NCI-H748 treated with DMSO at 0.1 percent for 48 hours (cell line): ENCODE measurements at regions not wholly inside any gene's neighbourhood (a gene's known extent, or its start where the extent isn't known, plus 50 kb on each side); places are given as distances from the start of the nearest gene placed in this dataset.

ENCODE experiments used
- DNase-seq: peaks from one replicate; lab custom pipeline; 2025; lab: John Stamatoyannopoulos, UW

GRCh38 chr3:55413236-55413635 is 73.9 kb downstream of the WNT5A start:
- no peak for DNase-seq

DNA sequence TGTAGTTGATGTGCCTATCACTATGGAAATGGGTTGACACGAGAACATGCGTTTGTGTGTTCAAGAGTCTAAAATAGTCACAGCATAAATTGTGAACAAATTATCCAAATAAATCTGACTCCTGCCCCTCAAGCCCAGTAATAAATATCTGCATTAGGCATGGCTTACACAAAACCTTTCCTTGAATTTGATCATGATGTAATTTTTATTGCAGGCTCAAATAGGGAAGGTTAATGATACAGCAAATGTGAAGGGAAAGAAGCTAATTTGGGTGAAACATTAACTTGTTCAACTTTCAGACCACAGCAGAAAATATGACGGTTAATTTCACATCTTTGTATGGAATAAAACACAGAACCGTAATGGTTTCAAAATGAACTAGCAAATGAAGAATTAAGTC is 74.6 kb downstream of the WNT5A start:
- DNase-seq: no peak

DNA sequence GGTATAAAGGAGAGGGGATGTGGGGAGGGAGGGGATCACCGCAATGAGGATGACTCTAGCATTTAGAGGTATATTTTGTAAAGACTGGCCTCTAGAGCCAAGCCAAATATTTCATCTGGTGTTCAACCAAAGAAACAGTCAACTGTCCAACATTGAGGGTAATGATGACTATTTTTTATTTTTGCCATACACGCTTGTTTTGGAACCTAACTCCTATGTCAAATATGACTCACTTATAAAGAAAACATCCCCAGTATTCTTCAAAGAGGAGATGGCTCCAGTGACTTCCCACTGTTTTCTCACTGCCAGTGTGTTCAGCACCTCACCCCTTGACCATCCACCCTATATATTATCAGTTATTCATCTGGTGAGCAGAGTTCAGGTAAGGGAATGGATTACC is 77.3 kb downstream of the WNT5A start:
- DNase-seq: no peak

GRCh38 chr3:55408193-55408826 is 78.8 kb downstream of the WNT5A start:
- no peak for DNase-seq

DNA sequence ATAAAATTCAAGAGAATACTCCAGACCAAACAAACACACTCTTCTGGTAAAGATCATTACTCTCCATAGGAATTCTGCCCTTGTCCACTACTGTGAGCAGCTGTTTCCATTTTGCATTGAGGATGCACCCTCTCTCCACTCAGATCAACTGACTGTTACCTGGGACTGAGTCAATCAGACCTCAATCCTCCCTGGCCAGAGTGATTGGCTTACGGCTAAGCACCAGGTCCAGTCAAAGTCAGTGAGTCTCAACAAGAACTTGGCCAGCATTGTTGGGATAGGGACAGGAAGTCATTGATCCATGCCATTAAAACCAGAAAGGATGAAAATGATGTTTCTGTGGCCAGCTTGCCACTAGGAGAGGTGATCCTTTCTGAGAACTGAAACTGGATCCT is 79.7 kb downstream of the WNT5A start:
- DNase-seq: no peak

DNA sequence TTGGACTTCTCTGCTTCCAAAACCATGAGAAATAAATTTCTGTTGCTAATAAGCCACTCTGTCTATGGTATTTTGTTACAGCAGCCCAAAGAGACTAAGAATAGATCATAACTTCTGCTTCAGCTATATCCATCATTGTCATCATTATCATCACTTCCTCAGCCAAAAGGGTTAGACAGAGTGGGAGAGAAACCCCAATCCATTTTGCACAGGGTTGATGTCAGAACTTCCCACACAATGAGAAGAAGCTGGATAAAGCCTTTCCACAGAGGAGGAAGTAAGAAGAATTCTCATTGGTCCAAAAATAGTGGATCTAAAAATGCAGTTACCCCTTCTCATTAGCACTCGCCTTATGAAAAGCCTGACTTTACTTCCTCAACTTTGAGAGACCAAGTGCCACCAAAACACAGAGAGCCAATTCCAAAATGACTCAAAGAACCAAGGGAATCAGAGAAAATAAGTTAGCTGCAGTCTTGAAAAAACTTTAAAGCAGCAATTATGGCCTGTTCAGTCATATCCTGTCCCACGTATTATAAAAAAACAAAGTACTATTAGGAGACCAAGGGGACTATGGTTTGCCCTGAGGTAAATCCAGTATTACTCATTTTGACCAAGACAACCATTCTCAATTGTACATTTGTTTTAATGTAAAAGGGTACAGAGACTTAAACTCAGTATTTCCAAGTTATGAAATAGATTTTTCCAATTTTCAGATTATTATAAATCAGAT is 80.2 kb downstream of the WNT5A start:
- no peak for DNase-seq

- peak; percentile 47 for DNase-seq
These were observed 81.7 kb downstream of the WNT5A start for GRCh38 chr3:55405436-55405835.

- DNase-seq: peak; percentile 75
These were observed 84.1 kb downstream of the WNT5A start for GRCh38 chr3:55402886-55403609.

DNA sequence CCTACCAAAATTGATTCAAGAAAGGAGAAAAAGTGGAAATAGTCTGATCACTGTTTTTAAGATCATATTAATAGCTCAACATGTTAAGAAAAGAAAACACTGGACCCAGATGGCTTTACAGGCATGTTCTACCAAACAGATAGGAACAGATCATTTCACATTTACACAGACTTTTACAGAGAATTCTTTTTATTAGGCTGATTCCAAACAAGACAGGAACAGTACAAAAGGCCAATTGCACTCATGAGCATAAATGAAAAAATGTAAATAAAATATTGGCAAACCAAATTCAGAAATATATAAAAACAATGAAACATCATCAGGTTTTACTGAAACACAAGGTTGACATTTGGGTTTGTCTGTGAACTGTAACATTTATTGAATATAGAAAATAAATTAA is 106.5 kb downstream of the WNT5A start:
- DNase-seq: no peak

- no peak for DNase-seq
These were observed 110.3 kb downstream of the WNT5A start for GRCh38 chr3:55376753-55377347.

GRCh38 chr3:55373423-55373822 is 113.7 kb downstream of the WNT5A start:
- no peak for DNase-seq

DNA sequence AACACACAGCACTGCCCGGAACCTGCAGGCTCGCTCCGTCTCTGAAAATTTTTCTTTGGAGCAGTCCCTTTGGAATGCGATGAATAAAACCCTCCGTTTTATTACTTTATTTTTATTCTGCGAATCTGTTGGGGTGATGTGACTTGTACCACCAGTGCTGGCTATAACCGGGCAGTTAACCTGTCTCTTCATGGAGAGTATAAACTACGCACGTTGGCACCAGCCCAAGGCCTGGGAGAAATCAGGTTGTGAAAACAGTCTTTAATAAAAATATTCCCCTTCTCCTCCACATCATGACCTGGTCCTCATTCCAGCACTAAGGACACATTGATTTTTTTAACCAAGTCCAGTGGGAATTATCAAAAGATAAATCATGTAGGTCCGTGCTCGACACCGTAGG is 116.8 kb downstream of the WNT5A start:
- no peak for DNase-seq

GRCh38 chr3:55369141-55369847 is 117.8 kb downstream of the WNT5A start:
- no peak for DNase-seq

DNA sequence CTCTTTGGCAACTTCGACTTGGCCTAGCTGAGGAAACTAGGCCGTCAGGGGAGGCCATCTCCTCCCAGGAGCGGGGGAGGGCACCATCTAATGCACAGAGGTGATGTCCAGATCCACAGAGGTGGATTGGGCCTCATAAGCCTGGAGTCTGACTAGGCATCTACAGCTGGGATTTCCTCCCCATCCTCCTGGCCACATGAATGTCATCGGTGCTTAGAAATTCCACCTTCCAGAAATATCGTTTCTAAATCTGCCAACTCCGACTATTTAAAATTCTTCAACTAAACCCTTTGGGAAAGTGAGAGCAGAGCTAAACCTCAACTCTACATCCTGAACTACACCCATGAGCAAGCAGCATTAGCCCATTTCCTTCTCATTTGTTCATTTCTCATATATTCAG is 118.7 kb downstream of the WNT5A start:
- DNase-seq: no peak

DNA sequence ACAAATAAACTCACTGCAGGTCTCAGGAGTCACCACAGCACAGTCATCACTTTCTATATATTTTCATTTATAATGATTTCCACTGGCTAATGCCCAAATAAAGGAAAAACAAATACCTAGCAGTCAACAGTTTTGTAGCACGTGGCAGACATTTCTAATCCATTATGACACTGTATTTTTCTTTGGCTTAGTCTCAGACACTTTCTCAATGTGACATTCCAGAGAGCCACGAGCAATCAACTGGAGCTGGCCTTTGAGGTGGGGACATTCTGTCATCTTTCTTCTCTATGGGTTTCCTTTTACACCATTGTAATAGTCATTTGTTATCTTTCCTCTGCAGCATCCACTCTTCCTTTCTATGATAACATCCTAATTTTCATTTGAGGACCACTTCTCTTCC is 119.7 kb downstream of the WNT5A start:
- DNase-seq: no peak

DNA sequence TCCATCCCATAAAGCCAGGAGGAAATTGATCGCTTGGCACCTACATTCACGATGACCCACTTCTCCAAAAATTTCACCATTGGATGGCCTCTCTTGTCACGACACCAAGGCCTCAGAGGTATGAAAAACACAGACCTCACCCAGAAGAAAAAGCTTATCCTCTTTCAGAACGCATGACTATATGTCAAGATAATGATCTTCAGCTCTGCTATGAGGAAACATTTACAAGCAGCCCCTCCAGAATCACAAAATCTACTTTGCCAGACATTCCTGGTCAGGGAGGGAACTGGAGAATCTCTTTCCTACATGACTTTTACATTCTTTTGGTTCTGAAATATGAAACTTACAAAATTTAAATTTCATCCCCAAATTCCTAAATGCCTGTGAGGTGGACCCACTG is 122.7 kb downstream of the WNT5A start:
- no peak for DNase-seq

DNA sequence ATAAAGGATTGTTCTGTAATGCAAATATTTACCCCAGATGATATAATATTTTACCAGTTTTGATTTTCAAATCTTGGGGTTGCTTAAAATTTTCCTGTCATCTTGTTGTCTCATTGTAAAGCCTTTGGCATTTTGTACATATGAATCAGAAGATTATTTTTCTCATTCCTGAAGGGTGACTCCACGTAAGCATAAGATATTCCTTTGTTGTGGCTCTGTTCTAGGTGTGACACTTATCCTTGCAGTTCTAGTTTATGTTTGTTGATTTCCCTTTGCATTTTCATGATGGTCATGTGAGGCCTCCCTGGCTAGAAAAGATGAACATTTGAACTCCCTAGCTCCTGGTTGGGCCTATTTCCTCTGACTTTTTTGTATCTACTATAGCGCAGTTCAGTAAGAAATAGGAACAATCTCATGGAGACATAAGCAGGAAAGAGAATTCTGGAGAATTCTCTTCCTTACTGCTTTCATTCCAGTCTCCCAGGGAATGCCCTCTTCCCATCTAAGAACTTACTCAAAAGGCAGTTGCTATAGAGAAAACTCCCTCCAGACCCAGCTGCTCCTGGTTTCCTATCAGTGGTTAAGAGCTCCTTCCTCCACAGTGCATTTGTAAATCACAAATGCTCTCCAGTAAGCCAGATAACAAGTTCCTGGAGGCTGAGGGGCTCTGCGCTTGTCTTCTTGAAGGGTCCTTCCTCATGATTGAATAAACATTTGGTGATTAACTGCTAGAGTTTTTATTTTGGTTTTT is 124.7 kb downstream of the WNT5A start:
- no peak for DNase-seq

GRCh38 chr3:55357796-55358195 is 129.3 kb downstream of the WNT5A start:
- DNase-seq: no peak

DNA sequence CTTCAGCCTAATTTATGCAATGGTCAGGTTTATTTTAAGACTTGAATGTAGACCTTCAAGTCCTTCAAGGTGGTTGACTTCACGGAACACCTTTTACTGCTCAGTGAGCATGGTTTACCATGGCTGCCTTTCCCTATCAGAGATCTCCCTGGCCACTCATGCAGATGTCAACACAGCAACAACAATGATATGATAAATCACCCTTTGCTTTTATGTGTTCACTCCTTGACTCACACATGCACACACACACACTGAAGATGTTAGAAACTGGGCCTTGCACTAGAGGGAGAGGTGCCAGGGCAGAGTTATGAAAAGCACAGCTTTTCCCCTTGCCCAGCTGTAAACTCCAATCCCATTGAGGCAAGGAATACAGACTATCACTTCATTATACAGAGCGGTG is 134.4 kb downstream of the WNT5A start:
- DNase-seq: no peak

DNA sequence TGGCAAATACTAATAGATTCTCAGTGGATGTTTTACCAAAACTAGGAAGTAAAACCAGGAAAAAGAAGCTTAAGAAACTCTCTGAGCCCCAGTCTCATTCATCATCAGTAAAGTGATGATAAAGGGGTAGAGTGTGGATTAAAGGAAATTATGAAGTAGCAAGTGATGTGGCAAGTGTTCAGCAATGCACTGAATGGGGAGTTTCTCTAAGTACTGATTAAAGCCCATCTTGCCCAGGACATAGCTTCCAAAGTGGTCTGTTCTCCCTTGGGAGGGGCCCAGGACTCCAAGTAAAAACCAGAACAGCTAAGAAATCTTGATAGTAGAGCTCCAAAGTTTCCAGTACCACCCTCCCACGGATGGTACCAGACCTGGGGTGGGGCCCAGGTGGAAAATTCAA is 137.3 kb downstream of the WNT5A start:
- DNase-seq: no peak
